Stimulated activated CD8-positive, alpha-beta memory T cell treated with anti-CD3 and anti-CD28 coated beads, Interleukin-12 subunit alpha, Interleukin-12 subunit beta, amount 100 ng/mL, for 1 hour (primary cell): ENCODE measurements at regions not wholly inside any gene's neighbourhood (a gene's known extent, or its start where the extent isn't known, plus 50 kb on each side); places are given as distances from the start of the nearest gene placed in this dataset.

ENCODE experiments used
- DNase-seq: peaks from one replicate; pipeline ENCODE4 v3.0.0-alpha.2; 2020; ENCODE audit warnings: low read depth

DNA sequence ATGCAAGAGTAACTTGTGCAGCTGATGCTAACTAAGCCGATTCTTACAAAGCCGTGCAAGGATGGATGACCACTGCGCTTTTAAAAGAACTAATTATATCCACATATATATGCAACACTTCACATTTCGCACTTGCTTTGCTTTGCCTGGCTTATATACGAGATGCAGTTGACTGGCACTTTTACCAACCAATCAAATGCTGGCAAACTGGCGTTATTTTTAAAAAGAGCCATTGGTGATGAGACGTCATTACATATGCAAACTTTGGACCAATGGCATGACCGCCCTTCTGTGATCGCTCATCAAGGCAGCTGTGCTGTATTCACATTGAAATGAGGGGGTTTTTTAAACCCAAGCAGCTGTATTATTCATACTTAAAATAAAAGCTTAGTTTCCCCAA lies 1147.7 kb upstream of the WWC1 start:
- no peak for DNase-seq

DNA sequence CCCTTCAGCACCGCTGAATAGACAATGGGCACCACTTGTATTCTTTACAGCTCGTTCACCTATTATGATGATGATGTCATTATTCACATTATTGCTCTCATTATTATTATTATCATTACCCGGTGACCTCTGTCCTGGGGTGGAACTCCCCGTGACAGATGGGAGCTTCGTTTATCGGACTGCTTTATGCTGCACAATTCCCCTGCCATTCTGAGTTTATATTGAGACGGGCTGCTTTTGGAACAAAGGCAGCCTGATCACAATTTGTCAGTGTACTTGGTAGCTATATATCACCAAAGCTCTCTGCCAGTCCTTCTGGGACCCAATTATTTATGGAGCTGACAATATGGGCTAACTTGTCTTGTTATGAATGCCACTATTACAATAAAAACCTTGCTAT lies 1145.6 kb upstream of the WWC1 start:
- DNase-seq, result no peak

DNA sequence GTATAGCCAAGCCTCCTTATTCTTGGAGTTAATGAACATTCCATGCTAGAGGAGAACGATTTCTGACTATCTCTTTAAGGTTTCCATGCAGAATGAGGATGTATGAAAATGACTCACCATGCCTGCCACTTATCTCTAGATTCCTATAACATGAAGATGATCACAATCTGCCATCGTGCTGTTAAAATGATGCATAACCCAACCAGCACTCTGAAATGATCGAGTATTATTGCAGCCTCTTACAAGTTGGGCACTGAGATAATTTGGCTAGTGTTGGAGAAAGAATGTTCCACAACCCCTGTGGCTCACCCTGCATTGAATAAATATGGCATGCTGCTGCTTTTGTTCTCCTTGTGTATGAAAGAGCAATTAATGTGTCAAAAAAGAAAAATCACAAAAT lies 1143.6 kb upstream of the WWC1 start:
- no peak for DNase-seq

DNA sequence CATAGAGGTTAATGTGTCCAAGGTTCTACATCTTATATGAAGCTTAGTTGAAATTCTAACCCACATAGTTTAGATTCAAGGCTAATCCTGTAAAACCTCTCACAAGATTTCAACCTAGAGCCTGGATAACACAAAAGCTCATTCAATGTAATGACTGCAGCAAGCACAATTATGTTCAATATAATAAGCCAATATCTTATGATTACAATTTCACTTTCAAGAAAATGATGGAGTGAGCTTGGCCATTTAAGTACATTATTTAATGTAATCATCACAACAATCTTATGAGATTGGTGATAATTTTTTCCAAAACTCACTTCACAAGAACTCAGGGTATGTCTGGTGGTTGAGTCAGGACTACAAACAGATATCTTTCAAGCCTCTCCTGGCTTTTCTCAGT lies 1140.8 kb upstream of the WWC1 start:
- DNase-seq, result no peak

DNA sequence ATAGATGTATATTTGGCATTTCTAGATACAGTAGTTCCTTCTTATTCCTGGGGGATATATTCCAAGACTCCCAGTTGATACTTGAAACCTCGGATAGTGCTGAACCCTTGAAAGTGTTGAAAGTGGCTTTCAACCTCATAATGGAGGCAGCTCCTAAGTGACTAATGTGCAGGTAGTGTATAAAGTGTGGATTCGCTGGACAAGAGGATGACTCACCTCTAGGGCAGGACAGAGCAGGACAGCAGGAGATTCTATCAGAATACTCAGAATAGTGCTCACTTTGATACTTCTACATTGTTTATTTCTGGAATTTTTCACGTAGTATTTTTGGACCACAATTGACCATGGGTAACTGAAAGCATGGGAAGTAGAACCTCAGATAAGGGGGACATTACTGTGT lies 1138.9 kb upstream of the WWC1 start:
- no peak for DNase-seq

DNA sequence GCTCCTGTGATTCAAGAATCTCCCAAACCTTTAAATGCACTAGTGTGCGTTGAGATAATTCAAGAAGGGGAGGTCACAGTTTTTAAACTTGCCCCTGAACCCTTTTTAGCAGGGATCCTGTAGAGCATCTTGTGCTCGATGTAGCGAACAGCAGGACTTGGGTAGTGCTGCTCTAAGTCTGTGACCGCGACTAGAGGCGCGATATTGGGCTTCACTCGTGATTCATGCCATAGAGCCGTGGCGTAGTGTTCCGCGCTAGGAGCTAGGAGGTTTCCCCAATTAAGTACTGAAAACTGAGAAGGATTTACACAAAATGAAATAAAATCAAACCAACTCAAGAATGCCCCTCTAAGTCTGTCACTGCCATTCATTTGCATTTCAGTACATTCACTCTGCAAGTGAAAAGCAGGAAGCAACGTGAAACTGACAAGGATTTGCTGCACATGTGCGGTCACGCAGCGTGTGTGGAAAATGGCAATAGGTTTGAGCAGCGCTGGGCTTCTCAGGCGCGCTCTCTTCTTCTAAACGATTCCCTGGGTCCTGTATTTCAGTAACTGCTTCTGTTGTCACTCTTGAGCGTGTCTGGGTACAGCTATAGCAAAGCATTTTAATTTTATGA lies 1135.9 kb upstream of the WWC1 start:
- DNase-seq, result no peak

DNA sequence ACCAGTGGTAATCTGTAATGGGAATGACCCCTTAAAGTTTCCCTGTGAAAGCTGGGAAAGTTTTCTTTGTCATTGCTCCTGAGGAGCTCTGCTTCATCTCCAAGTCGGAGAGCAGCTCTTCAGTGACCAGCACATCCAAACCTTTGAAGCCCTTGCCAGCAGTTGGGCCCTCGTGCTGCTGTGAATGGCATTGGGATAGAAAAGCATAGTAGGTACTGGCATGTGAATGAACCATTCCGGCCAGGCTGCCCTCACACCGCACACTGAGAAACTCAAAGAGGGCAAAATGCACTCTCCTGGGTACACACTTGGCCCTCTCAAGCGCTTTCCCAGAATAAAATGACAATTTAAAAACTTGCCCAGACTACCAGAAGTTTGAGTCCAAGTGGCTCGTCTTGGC lies 1135.0 kb upstream of the WWC1 start:
- no peak for DNase-seq

DNA sequence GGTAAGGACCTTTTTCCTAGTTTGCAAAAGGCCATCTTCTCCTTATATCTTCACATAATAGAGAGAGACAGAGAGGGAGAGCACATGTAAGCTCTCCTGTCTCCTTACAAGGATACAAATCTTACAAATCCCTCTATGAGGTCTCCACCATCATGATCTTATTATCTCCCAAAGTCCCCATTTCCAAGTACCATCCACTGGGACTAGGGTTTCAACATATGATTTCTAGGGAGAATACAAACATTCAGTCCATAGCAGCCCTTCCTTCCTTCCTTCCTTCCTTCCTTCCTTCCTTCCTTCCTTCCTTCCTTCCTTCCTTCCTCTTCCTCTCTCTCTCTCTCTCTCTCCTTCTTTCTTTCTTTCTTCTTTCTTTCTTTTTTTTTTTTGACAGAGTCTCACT lies 1132.9 kb upstream of the WWC1 start:
- DNase-seq, result no peak

DNA sequence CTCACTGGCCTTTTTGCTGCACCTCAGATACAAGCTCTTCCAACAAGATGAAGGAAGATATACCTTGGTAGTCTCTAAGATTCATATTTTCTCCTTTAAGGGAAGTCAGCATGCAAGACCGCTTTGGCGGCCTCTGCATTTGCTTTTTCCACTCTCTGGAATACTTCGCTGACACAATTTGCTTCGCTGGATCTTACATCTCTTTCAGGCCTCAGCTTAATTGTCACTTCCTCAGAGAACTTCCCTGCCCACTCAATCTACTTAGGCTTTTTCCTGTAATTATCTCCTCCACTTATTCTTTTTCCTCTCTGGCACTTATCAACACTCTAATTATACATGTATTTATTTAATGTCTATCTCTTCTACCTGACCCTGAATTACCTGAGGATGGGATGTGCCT lies 1131.1 kb upstream of the WWC1 start:
- no peak for DNase-seq

DNA sequence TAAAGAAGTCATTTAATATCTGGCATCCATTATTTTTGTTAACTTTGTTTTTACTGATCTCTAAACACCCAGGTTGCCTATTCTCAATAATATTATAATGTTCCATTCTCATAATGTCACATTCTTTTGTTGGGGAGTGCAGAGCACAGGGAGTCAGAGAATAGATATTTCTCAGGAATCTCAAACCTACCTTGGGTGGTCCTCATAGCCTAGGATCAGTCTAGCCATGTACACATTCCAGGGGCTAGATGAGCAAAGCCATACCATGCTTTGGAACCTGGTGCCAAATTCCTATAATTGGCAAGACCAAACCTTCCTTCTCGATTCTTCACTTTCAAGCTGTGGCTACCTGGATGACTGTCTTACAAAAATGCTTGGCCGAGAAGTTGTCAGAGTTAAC lies 1124.7 kb upstream of the WWC1 start:
- DNase-seq, result no peak

DNA sequence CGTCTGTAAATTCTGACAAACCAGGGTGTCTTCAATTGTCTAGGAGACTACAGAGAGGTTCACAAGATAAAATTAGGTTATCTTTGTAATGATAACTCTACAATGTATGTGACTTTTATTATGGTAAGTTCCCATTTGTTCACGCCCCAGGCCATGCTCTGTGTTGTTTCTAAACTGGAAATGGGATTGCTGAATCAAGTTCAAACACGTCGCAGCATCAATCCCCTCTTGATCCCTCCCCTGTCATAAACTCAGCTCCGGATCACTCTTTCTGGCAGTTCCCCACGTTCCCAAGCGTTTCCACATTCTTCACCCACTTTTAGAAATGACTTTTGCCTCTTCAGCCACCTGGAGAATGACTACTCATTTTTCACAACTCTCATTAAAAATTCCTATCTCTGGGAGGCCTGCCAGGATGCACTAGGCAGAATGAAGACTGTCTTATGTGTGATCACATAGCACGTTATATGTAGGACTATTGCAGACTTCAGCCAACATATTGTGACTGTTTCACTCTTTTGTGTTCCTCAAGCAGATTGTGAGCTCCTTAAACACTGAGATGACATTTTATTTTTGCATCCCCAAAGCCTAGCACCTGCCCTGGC lies 1124.2 kb upstream of the WWC1 start:
- DNase-seq, result no peak

DNA sequence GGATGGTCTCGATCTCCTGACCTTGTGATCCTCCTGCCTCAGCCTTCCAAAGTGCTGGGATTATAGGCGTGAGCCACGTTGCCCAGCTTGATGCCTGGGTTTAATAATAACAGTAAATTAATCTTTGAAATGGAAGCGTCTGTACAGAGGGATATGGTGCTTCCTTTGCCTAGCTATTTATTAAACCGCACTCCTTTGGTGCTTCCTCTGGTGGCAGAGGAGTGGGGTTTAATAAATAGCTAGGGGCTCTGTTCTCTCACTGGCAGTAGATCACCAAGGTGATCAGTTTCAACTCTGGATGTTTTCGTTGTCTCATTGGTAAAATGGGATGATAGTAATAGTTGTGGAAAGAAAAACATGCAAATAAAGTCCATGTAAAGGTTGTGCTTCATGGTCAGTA lies 1122.5 kb upstream of the WWC1 start:
- no peak for DNase-seq

DNA sequence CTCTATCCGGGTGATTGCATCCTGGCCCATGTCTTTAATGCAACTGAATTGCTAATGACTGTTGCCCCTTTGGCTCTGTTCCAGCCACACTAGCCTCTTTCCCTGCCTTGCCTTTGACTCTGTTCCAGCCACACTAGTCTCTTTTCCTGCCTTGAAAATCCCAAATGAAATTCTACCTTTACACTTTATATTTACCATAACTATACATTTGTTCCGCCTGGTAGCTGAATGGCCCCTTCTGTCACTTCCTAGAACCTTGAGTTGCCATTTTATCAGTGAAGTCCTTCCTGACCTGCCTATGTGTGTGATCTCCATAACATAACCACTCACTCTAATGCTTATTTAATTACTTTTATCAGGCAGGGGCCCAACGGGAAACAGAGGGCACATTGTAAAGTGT lies 1120.4 kb upstream of the WWC1 start:
- no peak for DNase-seq

DNA sequence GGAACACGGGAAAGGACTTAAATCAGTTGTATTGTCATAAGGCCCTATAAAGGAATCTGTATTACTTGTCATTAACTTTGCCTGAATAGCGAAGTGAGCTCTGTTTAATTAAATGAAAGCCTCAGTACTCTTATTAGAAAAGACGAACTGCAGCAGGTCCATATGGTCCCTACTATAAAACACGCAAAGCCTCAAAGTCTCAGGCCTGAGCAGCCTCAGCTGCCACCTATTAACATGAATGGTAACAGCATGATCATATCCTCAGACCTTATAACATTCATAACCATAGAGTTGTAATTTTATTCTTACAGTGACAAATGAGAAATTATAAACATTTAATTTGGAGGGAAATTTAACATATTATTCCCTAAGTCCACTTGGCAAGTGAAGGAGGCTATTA lies 1113.7 kb upstream of the WWC1 start:
- no peak for DNase-seq

DNA sequence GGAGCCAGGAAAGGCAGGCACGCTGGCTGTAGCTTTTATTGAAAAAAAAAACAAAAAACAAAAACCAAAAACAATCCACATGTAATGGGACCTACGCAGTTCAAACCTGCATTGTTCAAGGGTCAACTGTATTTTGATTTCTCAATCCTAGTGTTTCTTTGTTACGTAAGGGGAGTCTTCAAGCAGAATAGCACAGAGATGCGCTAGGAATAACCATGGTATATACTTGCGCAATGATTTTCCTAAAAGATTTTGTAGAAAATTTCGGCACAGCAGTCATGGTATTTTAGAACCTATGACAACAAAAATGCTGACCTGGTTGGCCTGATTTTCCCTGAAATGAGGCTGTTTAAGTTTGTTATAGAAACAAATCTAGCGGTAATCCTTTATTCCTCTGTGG lies 1110.5 kb upstream of the WWC1 start:
- DNase-seq, result no peak

DNA sequence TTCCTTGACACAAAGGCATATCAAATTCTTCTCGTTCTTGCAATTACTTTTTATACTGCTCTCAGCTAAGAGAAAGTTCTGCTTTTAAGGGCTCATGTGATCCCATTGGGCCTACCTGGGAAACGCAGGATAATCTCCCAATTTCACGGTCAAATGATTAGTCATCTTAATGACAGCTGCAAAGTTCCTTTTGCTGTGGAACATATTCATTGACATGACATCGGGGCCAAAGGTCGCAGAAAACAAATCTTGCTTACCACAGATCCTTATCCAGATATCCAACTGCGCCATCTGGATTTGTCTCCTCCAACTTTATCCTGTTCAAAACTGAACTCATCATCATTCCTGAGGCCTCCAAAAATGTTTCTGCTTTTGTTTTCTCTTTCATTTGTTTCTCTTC lies 1085.6 kb upstream of the WWC1 start:
- DNase-seq, result no peak

DNA sequence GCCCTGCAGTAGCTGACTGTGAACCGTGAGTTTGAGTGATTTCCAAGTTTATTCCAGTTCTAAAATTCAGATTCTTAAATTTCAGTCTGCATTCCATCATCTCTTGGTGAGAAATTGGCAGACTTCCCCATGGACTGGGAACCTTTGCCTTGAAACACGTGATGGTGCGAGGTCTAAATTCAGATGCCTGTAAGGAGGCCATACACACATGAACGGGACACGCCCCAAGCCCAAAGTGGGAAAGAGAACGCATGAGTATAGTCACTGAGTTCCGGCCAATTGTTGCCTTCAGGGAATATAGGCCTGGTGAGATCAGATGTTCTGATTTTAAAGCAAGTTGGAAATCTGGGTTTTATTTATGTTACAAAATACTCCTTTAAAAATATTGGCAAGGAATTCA lies 1084.4 kb upstream of the WWC1 start:
- DNase-seq, result no peak

DNA sequence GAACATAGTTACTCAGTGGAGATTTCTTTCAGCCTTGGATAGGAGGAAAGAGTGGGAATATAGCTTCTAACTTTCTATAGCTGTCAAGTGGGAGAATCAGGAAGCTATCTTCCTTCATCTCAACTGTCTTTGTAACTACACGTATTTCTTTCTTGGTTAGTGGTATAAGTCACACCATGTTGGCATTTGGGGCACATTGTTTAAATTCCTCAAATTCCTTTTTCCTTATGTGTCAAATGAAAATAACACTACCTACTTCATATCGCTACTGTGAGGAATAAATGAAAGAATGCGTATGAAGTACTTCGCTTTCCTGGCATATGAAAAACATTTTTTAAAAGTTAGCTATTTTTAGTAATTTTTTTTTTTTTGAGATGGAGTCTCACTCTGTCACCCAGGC lies 1082.5 kb upstream of the WWC1 start:
- no peak for DNase-seq

DNA sequence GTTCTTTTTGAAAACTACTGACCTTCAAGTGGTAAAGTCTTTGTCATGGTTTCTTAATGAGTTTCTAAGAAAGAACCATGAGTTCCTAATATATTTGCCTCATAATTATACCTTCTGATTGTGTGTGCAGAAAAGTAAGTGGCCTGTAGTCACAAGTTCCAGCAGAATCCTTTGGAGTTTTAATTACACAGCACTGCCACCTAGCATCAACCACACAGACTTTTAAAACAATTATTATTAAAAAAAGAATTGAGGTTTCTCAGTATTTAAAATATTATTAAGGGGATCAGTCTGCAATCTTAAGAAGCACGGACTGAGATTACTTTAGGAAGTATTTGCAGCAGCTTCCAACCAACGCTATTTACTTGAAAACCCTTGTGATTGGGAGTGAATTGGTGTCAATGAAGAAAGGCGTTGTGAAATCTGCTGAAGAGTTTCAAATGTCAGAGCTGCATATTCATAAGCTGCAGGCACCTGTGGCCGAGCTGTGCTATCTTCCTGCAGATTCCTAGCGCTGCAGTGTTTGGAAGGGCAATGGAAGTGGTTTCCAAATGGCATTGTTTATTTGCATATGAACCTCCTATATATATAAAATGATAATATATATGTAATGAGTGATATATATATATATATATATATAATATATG lies 1074.2 kb upstream of the WWC1 start:
- no peak for DNase-seq

DNA sequence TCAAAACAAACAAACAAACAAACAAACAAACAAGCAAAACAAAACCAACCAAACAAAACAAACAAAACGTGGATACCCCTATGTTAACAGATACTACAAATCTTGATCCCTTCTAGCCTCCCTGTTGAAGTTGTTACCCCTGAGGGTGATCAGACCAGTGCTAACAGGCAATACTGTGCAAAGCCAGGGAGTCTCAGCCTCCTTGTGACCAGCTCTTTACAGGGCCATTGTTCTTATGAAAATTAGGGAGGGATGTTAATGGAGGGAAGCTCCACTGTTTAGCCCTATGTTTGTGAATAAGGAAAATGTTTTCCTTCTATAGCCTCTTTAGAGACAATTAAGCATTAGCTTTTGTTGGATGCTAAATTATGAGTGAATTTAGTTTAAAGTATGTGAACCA lies 1072.1 kb upstream of the WWC1 start:
- DNase-seq, result no peak

DNA sequence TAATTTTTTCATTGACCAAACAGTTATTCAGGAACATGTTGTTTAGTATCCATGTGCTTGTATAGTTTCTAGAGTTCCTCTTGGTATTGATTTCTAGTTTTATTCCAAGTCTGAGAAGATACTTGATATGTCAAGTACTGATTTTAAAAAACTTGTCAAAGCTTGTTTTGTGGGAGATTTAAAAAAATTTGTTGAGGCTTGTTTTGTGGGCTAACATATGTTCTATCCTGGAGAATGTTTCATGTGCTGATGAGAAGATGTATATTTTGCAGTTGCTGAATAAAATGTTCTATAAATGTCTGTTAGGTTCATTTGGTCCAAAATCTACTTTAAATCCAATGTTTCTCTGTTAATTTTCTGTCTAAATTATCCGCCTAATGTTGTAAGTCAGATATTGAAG lies 1065.1 kb upstream of the WWC1 start:
- DNase-seq, result no peak

DNA sequence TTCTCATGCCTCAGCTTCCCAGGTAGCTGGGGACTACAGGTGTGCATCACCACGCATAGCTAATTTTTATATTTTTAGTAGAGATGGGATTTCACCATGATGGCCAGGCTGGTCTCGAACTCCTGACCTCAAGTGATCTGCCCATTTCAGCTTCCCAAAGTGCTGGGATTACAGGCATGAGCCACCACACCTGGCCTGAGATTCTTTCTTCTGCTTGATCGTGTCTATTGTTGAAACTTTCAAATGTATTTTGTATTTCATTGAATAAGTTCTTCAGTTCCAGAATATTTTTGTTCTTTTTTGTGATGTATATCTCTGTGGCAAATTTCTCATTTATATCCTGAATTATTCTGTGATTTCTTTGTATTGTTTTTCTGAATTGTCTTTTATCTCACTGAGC lies 1063.3 kb upstream of the WWC1 start:
- no peak for DNase-seq

DNA sequence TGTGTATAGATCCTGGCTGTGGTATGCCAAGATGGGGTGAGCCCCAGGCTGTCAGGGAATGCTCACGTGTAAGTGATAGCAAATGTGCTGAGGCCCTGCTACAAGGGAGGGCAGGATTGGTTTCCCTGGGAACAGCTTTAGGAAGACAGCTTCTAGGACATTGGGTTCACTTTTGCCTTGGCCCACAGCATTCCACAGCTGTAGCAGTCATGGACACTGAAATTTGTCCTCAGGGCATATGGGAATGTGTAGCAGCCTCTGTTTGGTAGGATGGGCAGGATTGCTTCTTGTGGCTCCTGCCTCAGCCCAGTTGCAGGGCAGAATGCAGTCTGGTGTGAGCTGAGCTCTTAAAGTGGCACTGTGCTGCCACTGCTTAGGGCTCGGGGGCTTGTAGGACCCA lies 1061.7 kb upstream of the WWC1 start:
- no peak for DNase-seq

DNA sequence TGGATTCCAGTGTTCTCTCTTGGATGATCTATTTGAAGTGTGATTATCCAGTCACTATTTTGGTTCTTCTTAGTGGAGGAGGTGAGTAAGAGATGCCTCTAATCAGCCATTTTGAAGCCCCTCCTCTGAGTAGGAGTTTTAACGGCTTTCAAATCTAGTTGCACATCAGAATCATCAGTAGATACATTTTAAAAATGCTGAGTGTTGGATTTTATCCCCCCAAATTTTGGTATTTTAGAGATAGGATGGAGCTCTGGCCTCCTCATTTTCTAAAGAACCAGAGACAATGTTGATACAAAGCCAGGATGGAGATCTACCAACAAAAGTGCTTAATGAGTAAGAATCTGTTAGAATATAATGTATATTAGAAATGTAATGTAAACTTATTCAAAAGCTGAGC lies 1061.0 kb upstream of the WWC1 start:
- no peak for DNase-seq
